ENCODE measurements at regions not wholly inside any gene's neighbourhood (a gene's known extent, or its start where the extent isn't known, plus 50 kb on each side); places are given as distances from the start of the nearest gene placed in this dataset.

DNA sequence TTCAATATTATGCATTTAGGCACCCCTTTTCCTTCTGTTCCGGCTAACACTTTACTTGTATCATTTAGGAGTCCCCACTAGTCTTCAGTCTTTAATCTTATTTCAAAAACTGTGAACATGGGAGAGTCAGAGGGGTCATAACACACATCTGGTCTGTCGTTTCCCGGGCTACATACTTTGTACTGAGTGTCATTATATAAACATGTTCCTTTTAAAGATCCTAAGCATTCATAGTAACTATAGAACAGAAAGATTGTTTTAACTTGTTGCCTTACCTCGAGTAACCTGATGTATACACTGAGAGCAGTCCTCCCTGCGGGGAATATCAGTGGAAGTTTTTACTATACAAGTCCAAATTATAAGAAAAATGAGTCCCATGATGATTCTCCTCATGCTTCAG is 78.2 kb upstream of the VEPH1 start:
- Histone ChIP-seq H2BK12ac (ENCODE audit: insufficient read length, low read depth, low read length) (no peak overlapping the region), H2AFZ (ENCODE audit: low read length) (no peak overlapping the region), H3K4me2 (ENCODE audit: insufficient read depth, insufficient read length, low read length) (no peak overlapping the region), H3K27ac (ENCODE audit: insufficient read length, low read depth, low read length) (no peak overlapping the region), H2BK120ac (ENCODE audit: low read depth, low read length, poor library complexity, severe bottlenecking) (no peak overlapping the region), H2AK5ac (ENCODE audit: insufficient read length, low read length) (no peak overlapping the region), H3K23me2 (ENCODE audit: insufficient read length, low read depth, low read length, poor library complexity, severe bottlenecking) (no peaks in the 10 kb centered on the region), H3K9ac (ENCODE audit: extremely low read depth, insufficient read length, low read length) (no peak overlapping the region), H4K20me1 (ENCODE audit: control insufficient read depth, insufficient read depth, insufficient read length) (no peaks in the 10 kb centered on the region), H3K4ac (ENCODE audit: low read depth, low read length) (no peak overlapping the region), H3K9me3 (ENCODE audit: control insufficient read depth, low read depth, low read length) (no peaks in the 10 kb centered on the region), H2BK15ac (ENCODE audit: low read depth, low read length) (no peak overlapping the region), H3K14ac (ENCODE audit: insufficient read depth, low read length) (no peak overlapping the region), H3K79me1 (ENCODE audit: insufficient read depth, low read depth, low read length, poor library complexity, severe bottlenecking) (no peaks in the 10 kb centered on the region), H3K79me2 (ENCODE audit: insufficient read depth, low read length) (no peaks in the 10 kb centered on the region), H3T11ph (ENCODE audit: low read length) (no peak overlapping the region), H3K4me1 (ENCODE audit: insufficient read depth, low read length) (no peaks in the 10 kb centered on the region), H3K27me3 (ENCODE audit: insufficient read depth, low read length) (no peaks in the 10 kb centered on the region), H2BK20ac (ENCODE audit: low read depth, low read length, poor library complexity, severe bottlenecking) (no peak overlapping the region), H2BK5ac (ENCODE audit: insufficient read length, low read length) (no peak overlapping the region), H4K5ac (ENCODE audit: insufficient read length, low read depth, low read length) (no peak overlapping the region), H3K23ac (ENCODE audit: insufficient read length, low read depth, low read length) (no peak overlapping the region), H3K18ac (ENCODE audit: insufficient read length, low read depth, low read length) (no peak overlapping the region), H3K56ac (ENCODE audit: insufficient read length, low read depth, low read length) (no peak overlapping the region), H4K8ac (replicated peaks; ENCODE audit: insufficient read length, low read depth, low read length) (no peak overlapping the region), H4K91ac (ENCODE audit: insufficient read length, low read depth, low read length) (no peak overlapping the region)
- TF ChIP-seq, protein P1, sequence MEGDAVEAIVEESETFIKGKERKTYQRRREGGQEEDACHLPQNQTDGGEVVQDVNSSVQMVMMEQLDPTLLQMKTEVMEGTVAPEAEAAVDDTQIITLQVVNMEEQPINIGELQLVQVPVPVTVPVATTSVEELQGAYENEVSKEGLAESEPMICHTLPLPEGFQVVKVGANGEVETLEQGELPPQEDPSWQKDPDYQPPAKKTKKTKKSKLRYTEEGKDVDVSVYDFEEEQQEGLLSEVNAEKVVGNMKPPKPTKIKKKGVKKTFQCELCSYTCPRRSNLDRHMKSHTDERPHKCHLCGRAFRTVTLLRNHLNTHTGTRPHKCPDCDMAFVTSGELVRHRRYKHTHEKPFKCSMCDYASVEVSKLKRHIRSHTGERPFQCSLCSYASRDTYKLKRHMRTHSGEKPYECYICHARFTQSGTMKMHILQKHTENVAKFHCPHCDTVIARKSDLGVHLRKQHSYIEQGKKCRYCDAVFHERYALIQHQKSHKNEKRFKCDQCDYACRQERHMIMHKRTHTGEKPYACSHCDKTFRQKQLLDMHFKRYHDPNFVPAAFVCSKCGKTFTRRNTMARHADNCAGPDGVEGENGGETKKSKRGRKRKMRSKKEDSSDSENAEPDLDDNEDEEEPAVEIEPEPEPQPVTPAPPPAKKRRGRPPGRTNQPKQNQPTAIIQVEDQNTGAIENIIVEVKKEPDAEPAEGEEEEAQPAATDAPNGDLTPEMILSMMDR (conservative IDR thresholded peaks at IDR 0.05): no peak
- no peak overlapping the region; a peak in 1 of 7 replicates for H3K27ac Mint-ChIP-seq
- no peaks in the 10 kb centered on the region; a peak in 1 of 7 replicates for H3K36me3 Mint-ChIP-seq (ENCODE audit: insufficient read depth in 1 of 3, low read depth in 3 of 3)
- DNase-seq: no peak
- H3K4me3 Mint-ChIP-seq: no peak overlapping the region
- no CpG with 5 or more reads among the region's 5 CpGs for WGBS (ENCODE audit: extremely low coverage, insufficient read length, low lambda C conversion rate)
- H3K9me3 Mint-ChIP-seq: peaks cover 0 to 4% of the 10 kb centered on the region in 2 experiments; a peak in 3 of 5 replicates
- H3K27me3 Mint-ChIP-seq (ENCODE audit: low read depth): peaks cover under 1% of the 10 kb centered on the region; the same call in 1 of the 2 replicates
- peaks cover 0 to 2% of the 10 kb centered on the region in 2 experiments; a peak in 2 of 4 replicates for H3K4me1 Mint-ChIP-seq

Measured in H9 (cell line).